ENCODE measurements at regions not wholly inside any gene's neighbourhood (a gene's known extent, or its start where the extent isn't known, plus 50 kb on each side); places are given as distances from the start of the nearest gene placed in this dataset.

- TF ChIP-seq CTCF (IDR thresholded peaks at IDR 0.05) (no peak), POLR2A (IDR thresholded peaks at IDR 0.05) (no peak), EP300 (IDR thresholded peaks at IDR 0.05) (no peak)
These were observed 248.7 kb upstream of the PIK3C3 start for GRCh38 chr18:41706301-41706700.

All from ovary (tissue), 3 donors.